ENCODE measurements at regions not wholly inside any gene's neighbourhood (a gene's known extent, or its start where the extent isn't known, plus 50 kb on each side); places are given as distances from the start of the nearest gene placed in this dataset.

- DNase-seq, result no peak
These were observed 139.2 kb downstream of the KIF26A start for GRCh38 chr14:104277416-104278213.

GRCh38 chr14:104278214-104278534, 139.8 kb downstream of the KIF26A start:
- no peak for DNase-seq

GRCh38 chr14:104280085-104280901, 141.9 kb downstream of the KIF26A start:
- no peak for DNase-seq

- no peak for DNase-seq
These were observed 142.7 kb downstream of the KIF26A start for GRCh38 chr14:104280902-104281767.

- DNase-seq, result no peak
These were observed 143.4 kb downstream of the KIF26A start for GRCh38 chr14:104281768-104282301.

GRCh38 chr14:104282332-104283196, 144.2 kb downstream of the KIF26A start:
- DNase-seq, result no peak

GRCh38 chr14:104283197-104284106, 145.1 kb downstream of the KIF26A start:
- no peak for DNase-seq

GRCh38 chr14:104284107-104284592, 145.8 kb downstream of the KIF26A start:
- no peak for DNase-seq

- DNase-seq, result no peak
These were observed 146.5 kb downstream of the KIF26A start for GRCh38 chr14:104284636-104285507.

- DNase-seq, result no peak
These were observed 147.1 kb downstream of the KIF26A start for GRCh38 chr14:104285508-104285840.

GRCh38 chr14:104286086-104286485, 147.7 kb downstream of the KIF26A start:
- DNase-seq, result no peak

- no peak for DNase-seq
These were observed 148.1 kb downstream of the KIF26A start for GRCh38 chr14:104286496-104286895.

GRCh38 chr14:104287301-104288009, 149.1 kb downstream of the KIF26A start:
- DNase-seq, result no peak

- DNase-seq, result no peak
These were observed 149.9 kb downstream of the KIF26A start for GRCh38 chr14:104288272-104288671.

- DNase-seq, result no peak
These were observed 151.1 kb downstream of the KIF26A start for GRCh38 chr14:104289507-104289906.

GRCh38 chr14:104290058-104290667, 151.8 kb downstream of the KIF26A start:
- DNase-seq, result no peak

- DNase-seq, result no peak
These were observed 152.4 kb downstream of the KIF26A start for GRCh38 chr14:104290756-104291122.
